ENCODE measurements at regions not wholly inside any gene's neighbourhood (a gene's known extent, or its start where the extent isn't known, plus 50 kb on each side); places are given as distances from the start of the nearest gene placed in this dataset.

GRCh38 chr20:56805966-56806365 is 176.9 kb downstream of the TFAP2C start:
- no peaks in the 10 kb centered on the region for H3F3A ChIP-seq (ENCODE audit: insufficient read depth, low read length, poor library complexity, severe bottlenecking)
- no peaks in the 10 kb centered on the region for H3K9me3 ChIP-seq (ENCODE audit: low read length)
- no peak overlapping the region for H3K4me2 ChIP-seq (ENCODE audit: low read length)
- no peaks in the 10 kb centered on the region for H3K79me2 ChIP-seq (replicated peaks; ENCODE audit: insufficient read depth, low read length)
- H3K27ac ChIP-seq (ENCODE audit: low read length): no peak overlapping the region
- TF ChIP-seq POLR2AphosphoS5 (IDR thresholded peaks at IDR 0.05) (no peak), REST (IDR thresholded peaks at IDR 0.05; ENCODE audit: borderline replicate concordance) (no peak), SMC3 (conservative IDR thresholded peaks at IDR 0.05; ENCODE audit: poor library complexity) (no peak), RAD21 (conservative IDR thresholded peaks at IDR 0.05) (no peak), EP300 (conservative IDR thresholded peaks at IDR 0.05; ENCODE audit: poor library complexity, severe bottlenecking) (no peak), MXI1 (conservative IDR thresholded peaks at IDR 0.05; ENCODE audit: poor library complexity, severe bottlenecking) (no peak), EZH2 (IDR thresholded peaks at IDR 0.05; ENCODE audit: borderline replicate concordance, insufficient read depth, low read length, poor library complexity, severe bottlenecking) (no peak), TAF1 (IDR thresholded peaks at IDR 0.05; ENCODE audit: low read depth) (no peak), CTCF (IDR thresholded peaks at IDR 0.05; ENCODE audit: poor library complexity, severe bottlenecking) (no peak)
- no peak overlapping the region for H3K4me3 ChIP-seq (ENCODE audit: low read length)
- no peak overlapping the region for H3K9ac ChIP-seq (ENCODE audit: low read length)
- H3K36me3 ChIP-seq (ENCODE audit: insufficient read depth, low read length): no peaks in the 10 kb centered on the region
- H3K27me3 ChIP-seq (ENCODE audit: insufficient read depth, low read depth, low read length): no peaks in the 10 kb centered on the region
- no peaks in the 10 kb centered on the region for H4K20me1 ChIP-seq (ENCODE audit: insufficient read depth)
- H2AFZ ChIP-seq (ENCODE audit: low read depth, low read length): no peak overlapping the region
- H3K9me2 ChIP-seq (ENCODE audit: insufficient read depth, low read length): no peaks in the 10 kb centered on the region

- Histone ChIP-seq H3K9me3 (ENCODE audit: low read length) (no peaks in the 10 kb centered on the region), H4K20me1 (ENCODE audit: insufficient read depth) (no peaks in the 10 kb centered on the region), H2AFZ (ENCODE audit: low read depth, low read length) (no peak overlapping the region), H3K36me3 (ENCODE audit: insufficient read depth, low read length) (no peaks in the 10 kb centered on the region), H3K4me3 (ENCODE audit: low read length) (no peak overlapping the region), H3K9me2 (ENCODE audit: insufficient read depth, low read length) (no peaks in the 10 kb centered on the region), H3K79me2 (replicated peaks; ENCODE audit: insufficient read depth, low read length) (no peaks in the 10 kb centered on the region), H3K4me2 (ENCODE audit: low read length) (no peak overlapping the region), H3K9ac (ENCODE audit: low read length) (no peak overlapping the region), H3F3A (ENCODE audit: insufficient read depth, low read length, poor library complexity, severe bottlenecking) (no peaks in the 10 kb centered on the region), H3K27ac (ENCODE audit: low read length) (no peak overlapping the region), H3K27me3 (ENCODE audit: insufficient read depth, low read depth, low read length) (no peaks in the 10 kb centered on the region)
- TF ChIP-seq EZH2 (IDR thresholded peaks at IDR 0.05; ENCODE audit: borderline replicate concordance, insufficient read depth, low read length, poor library complexity, severe bottlenecking): no peak
- no peak for TF ChIP-seq POLR2AphosphoS5 (IDR thresholded peaks at IDR 0.05)
- TF ChIP-seq SMC3 (conservative IDR thresholded peaks at IDR 0.05; ENCODE audit: poor library complexity): no peak
Observed at GRCh38 chr20:56806952-56807517, 177.9 kb downstream of the TFAP2C start.
